Liver (tissue), 3 donors: ENCODE measurements at regions not wholly inside any gene's neighbourhood (a gene's known extent, or its start where the extent isn't known, plus 50 kb on each side); places are given as distances from the start of the nearest gene placed in this dataset.

Experiments
- EGR1 ChIP-seq, 2 donors: IDR thresholded peaks; 2 replicates each; pipeline ENCODE4 v1.6.1; 2016 to 2018; ENCODE audit warnings: antibody characterized with exemption in 2 of 2, low read depth in 2 of 2
- GABPA ChIP-seq, 2 donors: IDR thresholded peaks in 1 of 2; conservative IDR thresholded peaks in 1 of 2; 2 replicates each; pipeline ENCODE4 v1.6.1; 2016; ENCODE audit warnings: antibody characterized with exemption in 2 of 2, mild to moderate bottlenecking in 1 of 2, moderate library complexity in 1 of 2
- HNF4A ChIP-seq, 2 donors: conservative IDR thresholded peaks; 2 replicates each; pipeline ENCODE4 v1.6.1; 2016; ENCODE audit warnings: antibody characterized with exemption in 2 of 2, mild to moderate bottlenecking in 2 of 2
- JUND ChIP-seq, 2 donors: IDR thresholded peaks; 2 replicates each; pipeline ENCODE4 v1.6.1; 2016; ENCODE audit warnings: antibody characterized with exemption in 2 of 2
- RAD21 ChIP-seq, 2 donors: IDR thresholded peaks; 2 replicates each; pipeline ENCODE4 v1.6.1; 2016; ENCODE audit warnings: antibody characterized with exemption in 2 of 2, mild to moderate bottlenecking in 2 of 2
- RXRA ChIP-seq, 2 donors: IDR thresholded peaks; 2 replicates each; pipeline ENCODE4 v1.6.1; 2017 to 2018; ENCODE audit warnings: antibody characterized with exemption in 2 of 2, mild to moderate bottlenecking in 1 of 2
- TAF1 ChIP-seq: conservative IDR thresholded peaks from 2 replicates; pipeline ENCODE4 v1.6.1; 2016; ENCODE audit warnings: antibody characterized with exemption, mild to moderate bottlenecking
- TF ChIP-seq, protein P1 (sequence below): fragments of 150-350 bp; IDR thresholded peaks from 2 replicates; pipeline ENCODE4 v1.5.1; 2017; ENCODE audit warnings: improper control_type of control experiment, low read depth, low read length; ENCODE audit not compliant: missing input control
- TF ChIP-seq, protein P2 (sequence below): IDR thresholded peaks from 2 replicates; pipeline ENCODE4 v1.6.1; 2016; ENCODE audit warnings: antibody characterized with exemption
- donor health status: healthy.
- donor health status: healthy.

DNA sequence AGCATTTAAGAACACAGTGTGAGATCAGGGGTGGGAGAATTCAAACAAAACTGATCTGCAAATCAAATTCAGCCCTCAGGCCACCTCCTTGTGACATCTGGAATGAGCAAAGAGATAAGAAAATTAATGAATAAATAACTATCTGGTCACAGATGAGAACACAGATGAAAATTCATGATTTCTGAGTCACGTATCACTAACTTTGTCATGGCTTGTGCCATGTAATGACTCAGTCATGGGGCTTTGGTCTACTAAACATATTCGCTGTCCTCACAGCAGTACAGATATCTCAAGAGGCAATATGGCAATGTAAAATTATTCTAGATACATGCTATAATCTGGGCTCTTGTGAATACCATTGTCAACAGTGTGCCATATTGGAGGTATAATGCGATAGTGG lies 274.4 kb downstream of the MAN2A1 start:
- TF ChIP-seq, protein P1, sequence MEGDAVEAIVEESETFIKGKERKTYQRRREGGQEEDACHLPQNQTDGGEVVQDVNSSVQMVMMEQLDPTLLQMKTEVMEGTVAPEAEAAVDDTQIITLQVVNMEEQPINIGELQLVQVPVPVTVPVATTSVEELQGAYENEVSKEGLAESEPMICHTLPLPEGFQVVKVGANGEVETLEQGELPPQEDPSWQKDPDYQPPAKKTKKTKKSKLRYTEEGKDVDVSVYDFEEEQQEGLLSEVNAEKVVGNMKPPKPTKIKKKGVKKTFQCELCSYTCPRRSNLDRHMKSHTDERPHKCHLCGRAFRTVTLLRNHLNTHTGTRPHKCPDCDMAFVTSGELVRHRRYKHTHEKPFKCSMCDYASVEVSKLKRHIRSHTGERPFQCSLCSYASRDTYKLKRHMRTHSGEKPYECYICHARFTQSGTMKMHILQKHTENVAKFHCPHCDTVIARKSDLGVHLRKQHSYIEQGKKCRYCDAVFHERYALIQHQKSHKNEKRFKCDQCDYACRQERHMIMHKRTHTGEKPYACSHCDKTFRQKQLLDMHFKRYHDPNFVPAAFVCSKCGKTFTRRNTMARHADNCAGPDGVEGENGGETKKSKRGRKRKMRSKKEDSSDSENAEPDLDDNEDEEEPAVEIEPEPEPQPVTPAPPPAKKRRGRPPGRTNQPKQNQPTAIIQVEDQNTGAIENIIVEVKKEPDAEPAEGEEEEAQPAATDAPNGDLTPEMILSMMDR = no peak
- TF ChIP-seq RAD21 (IDR thresholded peaks at IDR 0.05) = no peak
- TF ChIP-seq, protein P2, sequence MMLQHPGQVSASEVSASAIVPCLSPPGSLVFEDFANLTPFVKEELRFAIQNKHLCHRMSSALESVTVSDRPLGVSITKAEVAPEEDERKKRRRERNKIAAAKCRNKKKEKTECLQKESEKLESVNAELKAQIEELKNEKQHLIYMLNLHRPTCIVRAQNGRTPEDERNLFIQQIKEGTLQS = no peak
- no peak for TF ChIP-seq JUND (IDR thresholded peaks at IDR 0.05)
- TF ChIP-seq RXRA (IDR thresholded peaks at IDR 0.05) = no peak
- no peak for TF ChIP-seq HNF4A (conservative IDR thresholded peaks at IDR 0.05)
- TF ChIP-seq TAF1 = no peak
- no peak for TF ChIP-seq GABPA (IDR thresholded peaks at IDR 0.05 in 1 of 2, conservative IDR thresholded peaks at IDR 0.05 in 1 of 2)
- TF ChIP-seq EGR1 (IDR thresholded peaks at IDR 0.05; ENCODE audit: low read depth in 2 of 2) = no peak
